GM20000 (cell line): ENCODE measurements at regions not wholly inside any gene's neighbourhood (a gene's known extent, or its start where the extent isn't known, plus 50 kb on each side); places are given as distances from the start of the nearest gene placed in this dataset.

Experiments used
- DNase-seq: peaks from one replicate; pipeline ENCODE4 v3.0.0; 2012; ENCODE audit warnings: low spot score
- CTCF ChIP-seq: IDR thresholded peaks from 2 replicates; pipeline ENCODE4 v1.5.1; 2012; ENCODE audit warnings: mild to moderate bottlenecking, control low read depth; ENCODE audit errors: extremely low read depth, missing control alignments

DNA sequence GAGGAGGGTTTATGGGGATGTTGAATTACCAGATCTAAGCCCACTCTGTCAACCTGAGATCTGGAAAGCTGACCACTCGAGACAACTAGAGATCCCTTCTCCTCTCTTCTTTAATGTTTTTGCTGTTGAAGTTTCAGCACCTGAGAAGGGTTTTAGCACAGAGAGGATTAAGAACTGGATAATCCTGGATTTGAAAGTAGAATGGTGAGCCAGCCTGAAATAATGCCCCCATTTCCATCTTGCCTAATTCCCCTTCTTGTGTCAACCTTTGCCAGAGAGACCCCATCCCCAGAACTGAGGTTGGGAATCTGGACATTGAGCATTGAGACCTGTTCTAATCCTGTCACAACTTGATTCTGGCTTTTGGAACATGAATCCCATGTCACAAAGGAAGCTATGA lies 87.8 kb upstream of the RFLNA start:
- TF ChIP-seq CTCF = no peak
- DNase-seq = no peak

DNA sequence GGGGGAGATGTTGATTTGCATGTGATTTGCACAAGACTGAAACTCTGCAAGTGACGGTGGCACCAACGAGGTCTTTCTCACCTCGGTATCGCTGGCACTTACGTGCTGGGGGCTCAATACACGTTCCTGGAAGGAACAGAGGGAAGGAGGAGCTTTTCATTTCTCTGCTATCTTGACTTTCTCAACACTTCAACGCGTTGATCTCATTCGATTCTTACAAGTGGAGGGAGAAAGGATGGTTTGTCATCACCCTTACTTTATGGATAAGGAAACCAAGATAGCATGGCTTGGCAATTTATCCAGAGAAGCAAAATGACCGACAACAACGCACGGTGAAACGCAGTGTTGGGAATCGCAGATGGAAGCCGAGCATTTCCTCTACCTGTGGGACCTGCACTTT lies 87.3 kb upstream of the RFLNA start:
- DNase-seq = no peak

GRCh38 chr12:124208489-124208888 lies 86.4 kb upstream of the RFLNA start:
- TF ChIP-seq CTCF = no peak

More for the DNA sequence above, 87.3 kb upstream of the RFLNA start:
- no peak for TF ChIP-seq CTCF

DNA sequence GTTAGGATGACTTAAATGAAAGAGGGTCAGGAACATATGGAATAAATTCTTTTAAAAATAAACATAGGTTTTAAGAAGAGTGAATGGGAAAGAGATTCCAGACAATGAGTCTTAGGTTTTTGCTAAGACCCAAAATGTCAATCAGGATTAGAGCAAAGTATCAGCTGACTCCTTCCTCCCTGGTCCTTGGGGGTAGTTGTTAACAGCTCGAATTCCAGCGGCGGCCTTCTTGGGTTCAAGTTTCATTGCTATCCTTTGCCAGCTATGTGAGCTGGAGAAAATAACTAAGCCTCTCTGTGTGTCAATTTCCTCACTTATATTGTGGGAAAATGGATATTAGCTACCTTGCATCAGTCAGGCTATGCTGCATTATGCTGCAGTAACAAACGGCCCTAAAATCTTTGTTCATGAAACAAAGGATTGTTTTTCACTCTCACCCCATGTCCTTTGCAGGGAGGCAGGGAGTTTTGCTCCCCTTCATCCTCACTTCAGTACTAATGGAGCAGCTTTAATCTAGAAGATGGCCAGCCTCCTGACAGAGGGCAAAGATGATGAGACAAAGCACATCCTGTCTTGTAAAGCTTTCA lies 83.8 kb upstream of the RFLNA start:
- TF ChIP-seq CTCF = no peak
- DNase-seq = no peak

More at GRCh38 chr12:124208489-124208888, 86.4 kb upstream of the RFLNA start:
- DNase-seq = no peak

GRCh38 chr12:124211753-124212152 lies 83.1 kb upstream of the RFLNA start:
- no peak for TF ChIP-seq CTCF
- DNase-seq = no peak

DNA sequence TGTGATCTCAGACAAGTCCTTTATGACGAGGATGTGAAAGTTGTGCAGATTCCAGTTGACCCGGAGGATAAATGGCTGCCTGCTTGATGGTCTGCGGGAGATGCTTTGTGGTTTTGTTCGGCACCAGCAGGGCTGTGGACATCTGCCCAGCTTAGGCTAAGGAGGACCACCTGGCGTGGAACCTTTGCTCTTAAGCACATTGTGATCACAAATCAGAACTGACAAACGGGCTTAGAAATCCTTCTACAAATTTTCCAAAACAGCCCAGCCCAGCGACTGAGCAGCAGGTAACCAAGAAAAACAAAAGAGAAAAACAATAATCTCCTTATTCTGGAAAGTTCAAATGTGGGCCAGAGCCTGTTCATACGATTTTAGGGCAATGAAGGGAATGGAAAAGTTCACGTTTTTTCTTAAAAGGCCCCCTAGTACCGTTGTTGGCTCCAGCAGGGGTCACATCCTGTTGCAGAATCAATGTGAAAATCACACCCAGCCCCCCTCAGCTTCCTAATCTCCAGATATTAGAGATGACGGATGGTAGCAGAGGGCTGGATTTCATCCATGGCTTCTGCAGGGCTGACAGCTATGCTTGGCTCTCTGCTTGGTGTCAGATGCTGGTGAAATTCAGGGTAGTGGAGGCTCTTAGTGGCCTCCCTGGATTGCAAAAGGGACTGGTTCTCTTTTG lies 81.1 kb upstream of the RFLNA start:
- TF ChIP-seq CTCF = no peak
- DNase-seq = no peak

DNA sequence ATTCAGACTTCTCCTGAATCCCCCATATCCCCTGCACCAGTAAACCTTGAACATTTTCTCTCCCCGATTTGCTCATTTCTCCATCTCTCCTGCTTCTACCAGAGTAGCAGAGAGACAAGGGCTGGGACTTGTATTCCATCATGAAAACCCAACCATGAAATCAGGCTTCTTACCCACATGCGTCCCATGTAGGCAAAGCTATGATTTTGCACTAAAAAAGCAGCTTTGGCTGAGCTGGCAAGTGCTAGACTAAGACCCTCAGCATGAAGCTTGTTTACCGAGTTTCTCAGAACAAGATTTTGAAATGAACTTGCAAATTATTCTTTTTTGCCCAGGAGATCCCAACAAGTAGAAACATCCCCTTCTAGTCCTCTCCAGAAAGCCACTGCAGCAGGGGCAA lies 80.3 kb upstream of the RFLNA start:
- no peak for DNase-seq
- no peak for TF ChIP-seq CTCF
